GM12875 (cell line): ENCODE measurements at regions not wholly inside any gene's neighbourhood (a gene's known extent, or its start where the extent isn't known, plus 50 kb on each side); places are given as distances from the start of the nearest gene placed in this dataset.
"Not testable (repeated sequence)": the region's sequence is repeated elsewhere in the genome, so short reads cannot be mapped to it uniquely, and the experiment has no call there.

ENCODE experiments used
- H3K4me3 ChIP-seq: one replicate; pipeline ENCODE4 v1.5.1; 2011; ENCODE audit warnings: low read depth, low read length, control low read depth
- TF ChIP-seq, protein P1 (sequence below): IDR thresholded peaks from 2 replicates; pipeline ENCODE4 v1.5.1; 2011; ENCODE audit warnings: low read depth, mild to moderate bottlenecking, control low read depth, inconsistent platforms, low read length, moderate library complexity, borderline replicate concordance; ENCODE audit not compliant: insufficient read depth

DNA sequence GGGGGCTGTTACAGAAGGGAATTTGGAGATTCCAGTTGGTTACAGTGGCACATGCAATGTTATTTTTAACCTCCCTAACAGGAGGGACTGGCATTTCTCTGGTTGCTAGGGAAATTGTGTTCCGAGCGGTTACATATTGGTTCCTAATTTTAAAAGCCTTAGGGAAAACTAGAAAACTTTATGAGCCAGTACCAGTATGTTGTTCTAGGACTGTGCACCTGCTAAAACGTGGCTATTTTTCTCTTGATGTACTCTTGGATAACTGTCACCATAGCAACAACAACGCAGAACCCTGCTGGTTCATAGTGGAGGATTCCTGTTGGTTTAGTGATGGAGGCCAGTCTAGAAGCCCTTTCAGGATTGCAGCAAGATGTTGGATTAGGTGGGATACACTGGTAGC, 68.9 kb upstream of the PGBD5 start:
- TF ChIP-seq, protein P1, sequence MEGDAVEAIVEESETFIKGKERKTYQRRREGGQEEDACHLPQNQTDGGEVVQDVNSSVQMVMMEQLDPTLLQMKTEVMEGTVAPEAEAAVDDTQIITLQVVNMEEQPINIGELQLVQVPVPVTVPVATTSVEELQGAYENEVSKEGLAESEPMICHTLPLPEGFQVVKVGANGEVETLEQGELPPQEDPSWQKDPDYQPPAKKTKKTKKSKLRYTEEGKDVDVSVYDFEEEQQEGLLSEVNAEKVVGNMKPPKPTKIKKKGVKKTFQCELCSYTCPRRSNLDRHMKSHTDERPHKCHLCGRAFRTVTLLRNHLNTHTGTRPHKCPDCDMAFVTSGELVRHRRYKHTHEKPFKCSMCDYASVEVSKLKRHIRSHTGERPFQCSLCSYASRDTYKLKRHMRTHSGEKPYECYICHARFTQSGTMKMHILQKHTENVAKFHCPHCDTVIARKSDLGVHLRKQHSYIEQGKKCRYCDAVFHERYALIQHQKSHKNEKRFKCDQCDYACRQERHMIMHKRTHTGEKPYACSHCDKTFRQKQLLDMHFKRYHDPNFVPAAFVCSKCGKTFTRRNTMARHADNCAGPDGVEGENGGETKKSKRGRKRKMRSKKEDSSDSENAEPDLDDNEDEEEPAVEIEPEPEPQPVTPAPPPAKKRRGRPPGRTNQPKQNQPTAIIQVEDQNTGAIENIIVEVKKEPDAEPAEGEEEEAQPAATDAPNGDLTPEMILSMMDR = no peak
- no peak overlapping the region for H3K4me3 ChIP-seq

DNA sequence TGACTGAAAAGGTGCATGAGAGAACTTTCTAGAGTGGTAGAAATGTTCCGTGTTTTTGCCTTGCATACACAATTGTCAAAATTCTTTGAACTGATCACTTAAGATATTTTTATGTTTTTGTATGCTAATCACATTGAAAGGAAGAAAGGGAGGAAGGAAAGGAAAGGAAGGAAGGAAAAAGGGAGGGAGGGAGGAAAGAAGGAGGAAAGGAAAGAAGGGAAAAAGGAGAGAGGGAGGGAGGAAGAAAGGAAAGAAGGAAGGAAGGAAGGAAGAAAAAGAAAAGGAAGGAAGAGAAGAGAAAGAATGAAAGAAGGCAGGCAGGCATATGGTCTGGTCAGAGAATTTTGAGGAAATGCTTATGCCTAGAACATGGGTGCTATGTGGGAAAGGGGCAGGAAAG, 68.4 kb upstream of the PGBD5 start:
- TF ChIP-seq, protein P1 = no peak

DNA sequence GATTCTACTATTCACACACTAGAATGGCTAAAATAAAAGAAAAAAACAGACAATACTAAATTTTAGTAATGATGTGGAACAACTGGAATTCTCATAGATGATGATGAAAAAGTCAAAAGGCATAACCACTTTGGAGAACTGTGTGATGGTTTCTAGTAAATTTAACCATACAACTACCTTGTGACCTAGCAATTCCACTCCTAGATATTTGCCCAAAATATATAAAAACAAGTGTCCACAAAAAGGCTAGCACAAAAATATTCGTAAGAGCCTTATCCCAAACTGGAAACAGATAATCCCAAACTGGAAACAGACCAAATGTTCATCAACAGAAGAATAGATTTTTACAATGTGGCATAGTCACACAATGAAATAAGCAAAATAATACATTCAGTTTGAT, 67.9 kb upstream of the PGBD5 start:
- no peak overlapping the region for H3K4me3 ChIP-seq
- TF ChIP-seq, protein P1 = no peak

More for the DNA sequence above, 68.4 kb upstream of the PGBD5 start:
- no peak overlapping the region for H3K4me3 ChIP-seq

DNA sequence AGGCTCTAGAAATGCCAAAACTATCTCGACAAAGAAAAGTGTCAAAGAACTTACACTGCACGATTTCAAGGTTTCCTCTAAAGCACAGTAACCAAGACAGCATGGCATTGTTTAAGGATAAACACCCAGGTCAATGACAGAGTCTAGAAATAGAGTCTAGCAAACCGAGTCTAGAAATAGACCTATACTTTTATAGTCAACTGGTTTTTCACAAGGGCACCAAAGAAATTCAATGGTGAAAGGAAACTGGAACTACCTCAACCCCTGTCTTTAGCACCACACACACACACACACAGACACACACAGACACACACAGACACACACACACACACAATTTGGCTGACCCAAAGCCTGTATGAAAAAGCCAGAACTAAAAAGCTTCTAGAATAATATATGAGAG, 67.1 kb upstream of the PGBD5 start:
- H3K4me3 ChIP-seq = no peak overlapping the region
- TF ChIP-seq, protein P1 = no peak

DNA sequence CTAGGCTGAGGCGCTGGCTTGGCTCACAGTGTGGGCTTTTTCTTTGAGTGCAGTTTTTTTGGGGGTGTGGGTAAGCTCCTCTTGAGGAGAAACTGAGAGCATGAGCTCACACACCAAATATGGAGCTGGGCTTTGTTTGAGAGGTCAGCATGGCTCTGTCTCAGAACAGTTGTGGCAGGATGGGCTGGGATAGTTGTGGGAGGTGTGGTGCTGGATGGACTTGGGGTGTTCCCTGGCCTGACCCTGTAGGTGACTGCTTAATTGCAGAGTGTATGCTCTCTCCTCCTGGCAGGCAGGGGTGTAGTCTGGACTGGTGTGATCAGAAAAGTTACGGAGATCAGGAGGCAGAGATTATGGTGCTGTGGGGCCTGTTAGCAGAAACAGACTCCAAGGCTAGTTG, 64.3 kb upstream of the PGBD5 start:
- no peak overlapping the region for H3K4me3 ChIP-seq
- TF ChIP-seq, protein P1 = no peak

DNA sequence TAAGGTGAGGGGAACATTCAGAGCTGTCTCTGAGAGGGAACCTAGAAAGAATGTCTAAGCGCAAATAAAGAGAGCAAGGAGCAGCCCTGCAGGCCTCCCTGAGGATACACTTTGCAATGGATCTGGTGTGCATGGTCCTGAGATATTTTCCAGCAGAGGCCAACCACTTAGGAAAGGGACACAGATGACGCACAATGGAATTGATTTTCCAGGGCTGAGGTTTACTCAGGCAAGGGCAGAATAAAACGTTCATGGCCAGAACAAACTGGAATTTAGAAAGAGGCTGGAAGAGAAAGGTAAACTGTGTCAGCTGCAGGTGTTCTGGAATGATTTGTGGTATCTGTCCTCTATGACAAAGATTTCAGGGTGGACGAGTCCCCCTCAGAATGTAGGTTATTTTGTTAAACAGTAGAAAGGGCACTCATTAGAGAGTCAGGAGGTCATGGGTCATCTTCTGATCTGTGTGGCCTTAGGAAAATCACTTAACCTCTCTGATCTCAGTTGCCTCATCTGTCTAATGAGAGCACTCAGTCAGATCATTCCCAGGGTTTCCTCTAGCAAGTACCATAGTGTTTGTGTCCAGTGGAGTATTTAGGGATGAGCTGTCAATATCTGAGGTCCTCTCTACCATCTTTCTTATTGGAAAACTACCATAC, 61.8 kb upstream of the PGBD5 start:
- TF ChIP-seq, protein P1 = no peak
- H3K4me3 ChIP-seq = no peak overlapping the region

DNA sequence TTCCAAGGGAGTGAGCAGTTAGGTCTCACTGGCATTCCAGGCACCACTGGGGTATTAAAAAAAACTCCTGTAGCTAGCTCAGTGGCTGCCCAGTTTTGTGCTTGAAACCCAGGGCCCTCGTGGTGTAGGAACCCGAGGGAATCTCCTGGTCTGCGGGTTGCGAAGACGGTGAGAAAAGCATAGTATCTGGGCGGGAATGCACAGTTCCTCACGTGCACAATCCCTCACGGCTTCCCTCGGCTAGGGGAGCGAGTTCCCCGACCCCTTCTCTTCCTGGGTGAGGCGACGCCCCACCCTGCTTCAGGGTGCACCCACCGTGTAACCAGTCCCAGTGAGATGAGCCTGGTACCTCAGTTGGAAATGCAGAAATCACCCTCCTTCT, 50.5 kb upstream of the PGBD5 start:
- TF ChIP-seq, protein P1 = no peak
- H3K4me3 ChIP-seq = no peak overlapping the region

DNA sequence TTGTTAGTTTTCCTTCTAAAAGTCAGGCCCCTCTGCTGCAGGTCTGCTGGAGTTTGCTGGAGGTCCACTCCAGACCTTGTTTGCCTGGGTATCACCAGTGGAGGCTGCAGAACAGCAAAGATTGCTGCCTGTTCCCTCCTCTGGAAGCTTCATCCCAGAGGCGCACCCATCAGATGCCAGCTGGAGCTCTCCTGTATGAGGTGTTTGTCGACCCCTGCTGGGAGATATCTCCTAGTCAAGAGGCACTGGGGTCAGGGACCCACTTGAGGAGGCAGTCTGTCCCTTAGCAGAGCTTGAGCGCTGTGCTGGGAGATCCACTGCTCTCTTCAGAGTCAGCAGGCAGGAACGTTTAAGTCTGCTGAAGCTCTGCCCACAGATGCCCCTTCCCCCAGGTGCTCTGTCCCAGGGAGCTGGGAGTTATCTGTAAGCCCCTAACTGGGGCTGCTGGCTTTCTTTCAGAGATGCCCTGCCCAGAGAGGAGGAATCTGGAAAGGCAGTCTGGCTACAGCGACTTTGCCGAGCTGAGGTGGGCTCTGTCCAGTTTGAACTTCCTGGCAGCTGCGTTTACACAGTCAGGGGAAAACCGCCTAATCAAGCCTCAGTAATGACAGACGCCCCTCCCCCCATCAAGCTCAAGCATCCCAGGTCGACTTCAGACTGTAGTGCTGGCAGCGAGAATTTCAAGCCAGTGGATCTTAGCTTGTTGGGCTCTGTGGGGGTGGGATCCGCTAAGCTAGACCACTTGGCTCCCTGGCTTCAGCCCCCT, 49.9 kb upstream of the PGBD5 start:
- not testable (repeated sequence) for H3K4me3 ChIP-seq
